Gastrocnemius medialis (tissue), 4 donors: ENCODE measurements at regions not wholly inside any gene's neighbourhood (a gene's known extent, or its start where the extent isn't known, plus 50 kb on each side); places are given as distances from the start of the nearest gene placed in this dataset.

Experiments used
- CTCF ChIP-seq, 5 experiments: fragments of 450-650 bp in 3 of 5; fragments of 200-600 bp in 2 of 5; sonication (generic) in 2 of 5; IDR thresholded peaks in 4 of 5; conservative IDR thresholded peaks in 1 of 5; 1 replicate in 4 of 5; 2 replicates in 1 of 5; pipeline ENCODE4 v1.5.1; 2016 to 2019; ENCODE audit warnings: antibody characterized with exemption in 5 of 5, mild to moderate bottlenecking in 3 of 5, moderate library complexity in 3 of 5
- POLR2A ChIP-seq, 2 donors: fragments of 450-650 bp; IDR thresholded peaks; one replicate each; pipeline ENCODE4 v1.6.1; 2017; ENCODE audit warnings: antibody characterized with exemption in 2 of 2, mild to moderate bottlenecking in 2 of 2, moderate library complexity in 2 of 2

DNA sequence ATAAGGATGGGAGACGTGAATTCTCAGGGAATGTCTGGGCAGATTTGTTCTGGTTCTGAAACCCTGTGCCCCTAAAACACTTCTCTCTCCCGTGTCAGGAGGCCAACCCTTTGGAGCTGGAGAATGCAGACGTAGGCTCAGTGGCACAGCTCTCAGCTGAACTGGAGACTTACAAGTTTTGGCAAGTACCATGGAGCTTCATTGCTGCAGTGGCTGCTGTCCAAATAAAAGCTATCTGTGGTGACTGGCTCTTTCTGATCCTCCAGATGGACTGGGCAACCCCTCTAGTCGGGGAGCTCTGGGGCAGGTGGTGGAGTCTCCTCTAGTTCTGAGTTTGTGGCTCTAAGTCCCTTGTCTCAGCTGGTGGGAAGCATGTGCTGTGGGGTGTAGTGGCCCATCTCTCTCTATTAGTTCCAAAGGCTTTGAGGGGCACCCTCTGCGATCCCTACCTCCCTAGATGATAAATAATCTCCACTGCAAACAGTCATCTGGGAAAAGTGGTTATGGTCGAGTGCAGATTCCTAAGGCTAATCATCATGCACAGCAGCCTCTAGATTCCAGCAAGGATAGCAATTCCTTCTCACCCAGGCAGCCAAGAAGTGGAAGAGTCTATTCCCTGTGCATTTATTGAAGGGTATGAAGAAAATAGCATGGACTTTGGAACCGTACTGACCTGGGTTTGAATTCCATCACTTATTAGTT lies 204.2 kb upstream of the KLF4 start:
- TF ChIP-seq CTCF (IDR thresholded peaks at IDR 0.05 in 4 of 5, conservative IDR thresholded peaks at IDR 0.05 in 1 of 5) = no peak
- no peak for TF ChIP-seq POLR2A (IDR thresholded peaks at IDR 0.05)
